ENCODE measurements at regions not wholly inside any gene's neighbourhood (a gene's known extent, or its start where the extent isn't known, plus 50 kb on each side); places are given as distances from the start of the nearest gene placed in this dataset.

- Histone ChIP-seq H3K9ac (ENCODE audit: low read depth in 1 of 2, low read length in 2 of 2) (no peak overlapping the region), H3K4me3 (ENCODE audit: low read depth in 1 of 3, low read length in 3 of 3) (no peak overlapping the region), H3K27me3 (ENCODE audit: control insufficient read depth in 4 of 4, insufficient read depth in 4 of 4, low read length in 3 of 4) (no peaks in the 10 kb centered on the region), H3K27ac (ENCODE audit: low read depth in 1 of 2, low read length in 2 of 2) (no peak overlapping the region), H3K9me3 (ENCODE audit: control insufficient read depth in 4 of 4, low read length in 3 of 4) (no peaks in the 10 kb centered on the region), H3K36me3 (ENCODE audit: control insufficient read depth in 4 of 4, insufficient read depth in 3 of 4, low read depth in 1 of 4, low read length in 3 of 4) (no peaks in the 10 kb centered on the region), H3K4me1 (ENCODE audit: control insufficient read depth in 4 of 4, insufficient read depth in 4 of 4, low read length in 3 of 4) (no peaks in the 10 kb centered on the region)
- 92% methylated on average over 4 of the region's 4 CpGs for WGBS
- DNase-seq (ENCODE audit: low spot score): no peak
- TF ChIP-seq RAD21 (IDR thresholded peaks at IDR 0.05) (no peak), HNF4A (conservative IDR thresholded peaks at IDR 0.05) (no peak), ZBTB33 (IDR thresholded peaks at IDR 0.05) (no peak), GABPA (IDR thresholded peaks at IDR 0.05 in 1 of 2, conservative IDR thresholded peaks at IDR 0.05 in 1 of 2) (no peak), FOXA1 (IDR thresholded peaks at IDR 0.05) (no peak)
Observed at GRCh38 chr15:58381697-58382096, 50.1 kb upstream of the LIPC start.

Measured in liver (tissue), 7 donors.